ENCODE measurements at regions not wholly inside any gene's neighbourhood (a gene's known extent, or its start where the extent isn't known, plus 50 kb on each side); places are given as distances from the start of the nearest gene placed in this dataset.
A peak's percentile ranks its signal among the peaks of the same experiment; 100 is the strongest.
"Not testable (repeated sequence)": the region's sequence is repeated elsewhere in the genome, so short reads cannot be mapped to it uniquely, and the experiment has no call there.

DNA sequence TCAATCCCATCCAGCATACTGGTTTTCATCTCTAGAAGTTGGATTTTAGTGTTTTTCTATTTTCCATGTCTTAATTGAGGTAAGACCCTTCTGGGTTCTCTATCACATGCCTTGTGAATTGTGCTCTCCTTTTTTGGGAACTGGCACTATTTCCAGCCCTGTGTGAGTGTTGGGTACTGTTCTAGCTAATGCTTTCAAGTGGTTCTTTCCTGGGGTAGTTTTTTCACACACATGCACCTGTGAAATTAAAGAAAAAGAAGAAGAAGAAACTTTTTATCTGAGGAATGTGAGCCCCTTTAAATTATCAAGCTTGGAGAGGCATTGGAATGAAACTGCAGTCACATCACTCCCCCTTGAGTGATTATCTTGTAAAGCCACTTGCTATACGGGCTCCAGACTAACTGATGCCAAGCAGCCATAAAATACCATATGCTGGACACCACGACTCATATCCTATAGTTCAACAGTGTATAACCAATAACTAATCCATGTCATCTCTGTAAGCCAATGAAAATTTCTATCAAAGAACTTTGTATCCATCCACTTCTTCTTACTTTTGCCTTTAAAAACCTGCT lies 102.4 kb downstream of the FAM72B start:
- DNase-seq (ENCODE audit: missing footprints); ATAC-seq; intact Hi-C loops (cut with DNase I): not testable (repeated sequence)

DNA sequence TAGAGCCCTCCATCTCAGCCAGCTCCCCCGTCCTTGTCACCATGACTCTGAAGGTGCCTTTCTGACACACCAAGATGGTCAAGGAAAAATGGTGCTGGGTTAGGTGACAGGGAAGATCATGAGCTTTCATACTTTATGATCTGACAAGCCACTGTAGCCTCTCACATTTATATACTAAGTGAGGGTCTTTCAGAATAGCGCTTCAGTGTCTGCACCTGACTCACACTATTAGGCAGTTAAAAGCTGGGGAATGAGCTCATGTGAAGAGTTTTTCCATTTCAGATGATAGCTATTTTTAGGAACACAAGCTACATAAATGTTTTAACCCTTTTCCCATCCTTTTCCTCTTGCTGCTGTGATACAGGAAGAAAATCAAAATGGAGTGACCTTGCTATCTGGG lies 101.1 kb downstream of the FAM72B start:
- intact Hi-C loops (cut with DNase I): not testable (repeated sequence)

DNA sequence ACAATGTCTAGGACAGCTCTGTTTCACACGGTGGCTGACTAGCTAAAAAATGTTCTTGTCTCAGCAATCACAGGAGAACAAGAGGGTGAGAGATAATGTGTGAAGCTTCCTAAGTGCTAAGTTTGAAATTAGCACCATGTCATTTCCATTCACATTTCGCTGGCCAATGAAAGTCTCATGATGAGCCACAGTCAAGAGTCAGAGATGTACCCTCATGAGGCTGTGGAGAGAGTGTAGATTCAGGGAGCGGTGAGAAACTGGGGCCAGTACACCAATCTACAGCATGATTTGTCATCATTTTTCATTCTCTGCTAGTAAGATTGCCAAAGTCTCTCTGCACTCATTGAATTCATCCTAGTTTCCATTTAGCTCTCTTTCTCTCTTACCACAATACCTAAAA lies 97.9 kb downstream of the FAM72B start:
- DNase-seq (ENCODE audit: missing footprints); ATAC-seq; intact Hi-C loops (cut with DNase I): not testable (repeated sequence)

More for the DNA sequence above, 101.1 kb downstream of the FAM72B start:
- DNase-seq (ENCODE audit: missing footprints); ATAC-seq: not testable (repeated sequence)

DNA sequence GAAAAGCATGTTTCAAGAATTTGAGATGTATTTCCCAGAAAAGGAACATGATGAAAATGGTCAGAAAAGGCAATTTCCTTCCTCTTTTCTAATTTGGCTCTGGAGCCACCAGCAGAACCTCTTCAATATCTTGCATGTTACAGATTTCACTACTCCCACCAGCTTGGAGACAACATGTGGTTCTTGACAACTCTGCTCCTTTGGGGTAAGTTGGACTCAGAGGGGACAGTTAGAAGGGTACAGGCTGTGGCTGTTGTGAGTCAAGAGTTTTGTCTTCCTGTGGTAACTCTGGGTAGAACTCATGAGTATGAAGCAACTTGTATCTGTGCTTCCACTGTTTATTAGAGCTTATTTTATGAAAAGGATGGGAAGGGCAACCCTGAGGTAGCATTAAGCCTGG lies 96.9 kb downstream of the FAM72B start:
- intact Hi-C loops (cut with DNase I); ATAC-seq: not testable (repeated sequence)

DNA sequence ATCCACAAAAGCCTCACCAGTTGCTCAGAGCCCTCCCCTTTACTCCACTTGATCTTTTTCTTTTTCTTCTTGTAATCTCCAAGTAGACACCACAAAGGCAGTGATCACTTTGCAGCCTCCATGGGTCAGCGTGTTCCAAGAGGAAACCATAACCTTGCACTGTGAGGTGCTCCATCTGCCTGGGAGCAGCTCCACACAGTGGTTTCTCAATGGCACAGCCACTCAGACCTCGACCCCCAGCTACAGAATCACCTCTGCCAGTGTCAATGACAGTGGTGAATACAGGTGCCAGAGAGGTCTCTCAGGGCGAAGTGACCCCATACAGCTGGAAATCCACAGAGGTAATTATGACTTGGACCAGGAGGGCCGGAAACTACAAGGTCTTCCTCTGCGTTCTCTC lies 95.6 kb downstream of the FAM72B start:
- ATAC-seq; intact Hi-C loops (cut with DNase I); DNase-seq (ENCODE audit: missing footprints): not testable (repeated sequence)

More for the DNA sequence above, 96.9 kb downstream of the FAM72B start:
- DNase-seq (ENCODE audit: missing footprints): not testable (repeated sequence)

DNA sequence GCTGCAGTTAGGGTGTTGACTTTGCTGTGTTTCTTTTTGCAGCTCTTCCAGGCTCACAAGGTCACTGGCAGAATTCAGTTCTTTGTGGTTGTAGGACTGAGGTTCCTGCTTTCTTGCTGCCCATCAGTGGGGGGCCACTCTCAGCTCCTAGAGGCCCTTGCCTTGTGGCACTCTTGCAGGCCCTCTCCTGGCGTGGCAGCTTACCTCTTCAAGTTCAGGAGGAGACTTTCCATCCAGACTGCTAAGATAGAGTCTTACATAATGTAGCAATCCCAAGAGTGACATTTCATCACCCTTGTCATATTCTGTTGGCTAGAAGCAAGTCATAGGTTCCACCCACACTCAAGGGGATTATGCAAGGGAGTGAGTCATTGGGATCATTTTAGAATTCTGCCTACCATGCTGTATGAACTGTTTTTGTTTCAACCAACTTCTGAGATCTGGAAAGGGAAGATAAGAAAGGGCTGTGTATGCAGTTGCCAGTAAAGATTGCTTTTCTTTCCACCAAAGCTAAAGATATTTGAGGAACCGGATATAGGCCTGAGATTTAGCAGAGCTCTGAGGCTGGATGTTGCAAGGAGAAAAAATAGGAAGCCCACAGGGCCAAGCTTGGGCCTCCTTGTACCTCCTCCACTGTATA lies 91.7 kb downstream of the FAM72B start:
- DNase-seq (ENCODE audit: missing footprints): peak; percentile 86

DNA sequence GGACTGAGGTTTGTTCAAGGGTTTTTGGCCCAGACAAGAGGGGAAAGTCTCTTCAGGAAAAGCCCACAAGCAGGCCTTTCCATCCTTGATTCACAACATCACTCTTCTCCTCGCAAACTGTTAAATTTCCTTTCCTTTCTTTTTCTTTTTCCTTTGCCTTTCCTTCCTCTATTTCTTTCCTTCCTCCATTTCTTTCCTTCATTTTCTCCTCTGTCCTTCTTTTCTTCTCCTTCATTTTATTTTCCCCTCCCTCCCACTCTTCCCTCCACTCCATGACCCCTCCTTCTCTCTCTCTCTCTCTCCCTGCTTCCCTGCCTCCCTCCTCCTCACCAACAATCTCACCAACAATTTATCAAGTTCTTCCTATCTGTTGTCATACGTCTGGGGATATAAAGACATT lies 89.1 kb downstream of the FAM72B start:
- DNase-seq (ENCODE audit: missing footprints); intact Hi-C loops (cut with DNase I); ATAC-seq: not testable (repeated sequence)

More for the DNA sequence above, 91.7 kb downstream of the FAM72B start:
- intact Hi-C loops (cut with DNase I): not testable (repeated sequence)
- peak; percentile 90 for ATAC-seq

DNA sequence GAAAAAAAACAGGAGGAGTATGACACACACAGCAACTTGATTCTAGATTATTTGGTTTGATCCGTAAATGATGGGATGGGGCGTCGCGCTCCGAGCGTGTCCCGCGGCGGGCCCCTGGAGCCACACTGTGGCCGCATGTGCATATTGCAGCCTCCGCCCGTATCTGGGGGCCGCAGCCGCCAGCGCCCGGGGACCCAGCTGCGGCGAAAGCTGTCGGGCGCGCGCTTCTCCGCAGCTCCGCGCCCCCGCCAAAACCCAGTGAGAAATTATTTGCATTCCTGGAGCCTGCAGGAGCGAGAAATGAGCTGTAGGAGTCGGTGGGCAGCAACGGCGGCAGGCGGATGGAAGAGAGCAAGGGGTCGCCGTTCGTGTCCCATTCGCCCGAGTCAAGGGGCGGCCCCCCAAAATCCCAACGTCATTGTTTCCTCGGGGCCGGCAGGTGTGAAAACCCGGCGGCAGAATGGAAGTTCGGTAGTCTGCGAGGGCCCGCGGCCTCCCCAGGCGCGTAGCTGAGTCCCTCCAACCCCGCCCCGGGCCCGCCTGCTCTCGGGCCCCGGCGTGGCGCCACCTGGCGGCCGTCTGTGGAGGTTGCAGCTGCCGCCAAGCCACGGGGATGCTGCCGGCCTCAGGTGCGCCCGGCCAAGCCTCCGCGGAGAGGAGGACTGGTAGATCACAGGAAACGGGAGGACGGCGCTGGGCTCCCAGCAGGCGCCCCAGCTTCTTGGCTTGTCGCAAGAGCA lies 86.8 kb downstream of the FAM72B start:
- DNase-seq (ENCODE audit: missing footprints) (peak; percentile 94), ATAC-seq (peak; percentile 94)
- intact Hi-C loops (cut with DNase I): not testable (repeated sequence)

DNA sequence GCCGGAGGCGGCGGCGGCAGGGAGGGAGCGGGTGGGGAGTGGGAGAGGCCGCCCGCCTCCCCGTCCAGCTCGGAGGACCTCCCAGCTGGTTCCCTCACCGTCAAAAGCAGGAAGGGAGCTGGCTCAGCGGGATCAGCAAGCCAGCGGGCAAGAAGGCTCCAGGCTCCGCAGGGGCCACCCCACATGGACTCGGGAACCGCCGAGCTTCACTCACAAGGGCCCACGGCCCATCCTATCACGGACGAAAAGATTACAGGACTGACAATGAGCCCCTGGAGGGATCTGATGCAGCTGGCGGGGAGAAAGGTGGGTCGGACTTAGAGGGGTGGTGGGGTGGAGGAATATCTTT lies 86.3 kb downstream of the FAM72B start:
- DNase-seq (ENCODE audit: missing footprints): peak; percentile 61
- ATAC-seq; intact Hi-C loops (cut with DNase I): not testable (repeated sequence)

DNA sequence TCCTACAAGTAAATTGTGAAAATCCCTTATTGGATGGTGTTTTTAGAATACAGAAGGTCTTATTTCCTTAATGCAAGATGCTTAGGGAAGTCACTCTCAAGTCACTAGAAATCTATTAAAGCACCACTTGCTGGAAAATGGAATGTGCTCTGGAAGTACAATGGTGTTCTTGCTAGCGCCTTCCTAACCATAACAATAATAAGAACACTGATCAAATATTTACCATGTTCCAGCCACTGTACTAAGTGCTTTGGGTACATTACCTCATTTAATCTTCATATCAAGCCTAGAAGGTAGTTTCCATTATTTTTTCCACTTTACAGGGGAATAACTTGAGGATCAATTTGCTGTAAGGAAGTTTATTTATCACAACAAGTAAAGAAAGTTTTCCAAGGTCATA lies 75.1 kb downstream of the FAM72B start:
- DNase-seq (ENCODE audit: missing footprints); ATAC-seq; intact Hi-C loops (cut with DNase I): not testable (repeated sequence)

DNA sequence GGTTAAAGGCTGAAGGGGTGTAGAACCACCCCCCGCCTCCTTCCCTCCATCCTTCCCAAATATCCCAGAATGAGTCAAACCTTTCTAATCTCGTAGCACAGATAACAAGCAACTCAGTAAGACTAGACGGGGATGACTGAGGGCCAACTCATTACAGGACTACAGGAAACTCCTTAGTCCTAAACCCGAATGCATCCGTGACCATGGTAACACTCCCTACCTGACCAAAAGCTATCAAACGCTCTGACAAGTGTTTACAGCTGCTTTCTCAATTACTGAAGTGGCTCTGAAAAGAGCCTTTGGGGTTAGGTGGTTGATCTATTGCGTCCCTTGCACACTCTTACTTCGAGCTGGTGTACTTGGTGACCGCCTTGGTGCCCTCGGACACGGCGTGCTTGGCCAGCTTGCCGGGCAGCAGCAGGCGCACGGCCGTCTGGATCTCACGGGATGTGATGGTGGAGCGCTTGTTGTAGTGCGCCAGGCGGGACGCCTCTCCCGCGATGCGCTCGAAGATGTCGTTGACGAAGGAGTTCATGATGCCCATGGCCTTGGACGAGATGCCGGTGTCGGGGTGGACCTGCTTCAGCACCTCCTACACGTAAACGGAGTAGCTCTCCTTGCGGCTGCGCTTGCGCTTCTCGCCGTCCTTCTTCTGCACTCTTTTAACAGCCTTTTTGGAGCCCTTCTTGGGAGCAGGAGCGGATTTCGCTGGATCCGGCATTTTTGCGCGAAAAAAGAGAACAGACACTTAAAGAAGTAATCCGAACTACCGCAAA lies 67.4 kb downstream of the FAM72B start:
- DNase-seq (ENCODE audit: missing footprints); ATAC-seq; intact Hi-C loops (cut with DNase I): not testable (repeated sequence)

DNA sequence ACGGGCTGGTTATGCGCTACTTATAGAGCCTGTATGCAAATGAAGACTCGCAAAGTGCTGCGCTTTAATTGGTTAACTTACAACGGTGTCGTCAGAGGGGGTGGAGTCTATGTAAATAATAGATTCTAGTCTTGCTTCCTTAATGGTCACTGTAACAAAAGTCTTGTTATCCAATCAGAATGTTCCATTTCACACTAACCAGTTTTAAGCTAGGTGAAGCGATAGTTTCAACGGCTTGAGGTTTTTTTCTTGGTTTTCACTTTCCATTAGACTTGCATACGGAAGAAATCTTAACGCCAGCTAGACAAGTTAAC lies 66.9 kb downstream of the FAM72B start:
- intact Hi-C loops (cut with DNase I); DNase-seq (ENCODE audit: missing footprints): not testable (repeated sequence)
- peak; percentile 96 for ATAC-seq

DNA sequence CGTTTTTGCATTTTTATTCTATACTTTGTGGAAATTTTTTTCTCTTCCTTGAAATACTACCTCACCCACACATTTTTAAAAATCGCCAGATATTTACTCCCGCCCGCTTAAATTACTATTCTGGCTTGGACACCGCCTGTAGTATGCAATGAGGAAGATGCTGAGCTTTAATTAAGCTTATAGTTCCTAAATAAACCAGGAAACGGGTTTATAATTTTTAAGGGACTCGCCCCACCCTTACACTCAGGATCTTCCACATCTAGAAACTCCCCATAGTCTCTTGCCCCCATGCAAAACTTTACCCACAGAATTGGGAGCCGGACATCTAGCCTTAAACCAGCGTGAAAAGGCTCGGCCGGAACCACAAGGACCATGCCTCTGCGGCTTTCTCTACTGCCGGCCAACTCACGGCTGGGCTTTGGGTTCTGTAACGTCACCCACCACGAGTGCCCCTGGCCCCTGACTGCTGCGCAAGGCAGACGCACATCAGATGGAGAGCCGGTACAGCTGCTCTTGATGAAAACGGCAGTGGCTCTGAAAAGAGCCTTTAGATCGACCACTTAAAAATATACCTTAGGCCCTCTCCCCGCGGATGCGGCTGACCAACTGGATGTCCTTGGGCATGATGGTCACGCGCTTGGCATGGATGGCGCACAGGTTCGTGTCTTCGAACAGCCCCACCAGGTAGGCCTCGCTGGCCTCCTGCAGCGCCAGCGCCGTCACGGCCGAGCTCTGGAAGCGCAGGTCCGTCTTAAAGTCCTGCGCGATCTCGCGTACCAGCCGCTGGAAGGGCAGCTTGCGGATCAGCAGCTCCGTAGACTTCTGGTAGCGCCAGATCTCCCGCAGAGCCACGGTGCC lies 66.3 kb downstream of the FAM72B start:
- intact Hi-C loops (cut with DNase I); DNase-seq (ENCODE audit: missing footprints): not testable (repeated sequence)
- peak; percentile 35 for ATAC-seq

Measured in Right ventricle myocardium inferior (tissue), 1 donor.